K562 (cell line): ENCODE measurements at regions not wholly inside any gene's neighbourhood (a gene's known extent, or its start where the extent isn't known, plus 50 kb on each side); places are given as distances from the start of the nearest gene placed in this dataset.

Experiments
- ATAC-seq: fragments of 200-7000 bp; cut with Tn5 transposase; 3 replicates; pipeline ENCODE4 v1.9.1; 2020; ENCODE audit warnings: moderate library complexity
- BruUV-seq: library from RNA; stranded (reverse); fragments of 400-500 nt; replicated peaks from 2 replicates; lab custom pipeline; 2021; lab: Mats Ljungman, UMichigan
- CTCF ChIA-PET: fragments of 300-600 bp; formaldehyde crosslinking; extraction: SDS; loops from one replicate; lab custom pipeline; 2021; ENCODE audit warnings: low intra/inter-chr PET ratio; lab: Yijun Ruan, JAX
- POLR2A ChIA-PET: fragments of 300-600, 350-650 bp; sonication (Branson Sonifier 250); formaldehyde crosslinking; extraction: SDS; loops from one replicate; lab custom pipeline; 2021; ENCODE audit warnings: antibody characterized with exemption, inconsistent platforms; lab: Yijun Ruan, JAX
- DNase-seq, 4 experiments: peaks; one replicate each; pipeline versions ENCODE4 v3.0.0 to v3.0.0-alpha.2; 2011 to 2018; ENCODE audit warnings: low spot score in 3 of 4, mixed read lengths in 3 of 4; ENCODE audit errors: extremely low read depth in 1 of 4
- FAIRE-seq: peaks from 2 replicates; lab custom pipeline; 2011; peaks lifted over from hg19 to GRCh38; lab: Jason Lieb, UNC
- H2AFZ ChIP-seq: 2 replicates; pipeline ENCODE4 v1.6.0; 2011; ENCODE audit warnings: low read depth, low read length, control low read depth, inconsistent platforms
- H3K27ac ChIP-seq: fragments of 200-600 bp; 3 replicates; pipeline ENCODE4 v1.8.0; 2011; ENCODE audit warnings: low read depth, mild to moderate bottlenecking, control low read depth, inconsistent platforms, low read length, moderate library complexity, mixed read lengths; ENCODE audit errors: extremely low read depth
- H3K27me3 ChIP-seq, 2 experiments: fragments of 300-600 bp in 1 of 2; 2 replicates in 1 of 2; 3 replicates in 1 of 2; pipeline versions ENCODE4 v1.6.0 to v1.8.0; 2011; ENCODE audit warnings: inconsistent platforms in 2 of 2, low read length in 2 of 2, mild to moderate bottlenecking in 1 of 2, mixed read lengths in 1 of 2, moderate library complexity in 1 of 2; ENCODE audit not compliant: control insufficient read depth in 2 of 2, insufficient read depth in 2 of 2
- H3K36me3 ChIP-seq: fragments of 300-600 bp; 3 replicates; pipeline ENCODE4 v1.8.0; 2011; ENCODE audit warnings: mild to moderate bottlenecking, low read length, inconsistent platforms; ENCODE audit not compliant: control insufficient read depth, insufficient read depth
- H3K4me1 ChIP-seq, 2 experiments: fragments of 200-600 bp in 1 of 2; replicated peaks in 1 of 2; 2 replicates in 1 of 2; 3 replicates in 1 of 2; pipeline versions ENCODE4 v1.5.1 to v1.8.0; 2011; ENCODE audit warnings: inconsistent platforms in 2 of 2, low read length in 2 of 2, mild to moderate bottlenecking in 1 of 2, mixed read lengths in 1 of 2, moderate library complexity in 1 of 2; ENCODE audit not compliant: control insufficient read depth in 2 of 2, insufficient read depth in 2 of 2
- H3K4me2 ChIP-seq: 2 replicates; pipeline ENCODE4 v1.6.1; 2011; ENCODE audit warnings: low read length, control low read depth, inconsistent platforms, mixed read lengths; ENCODE audit not compliant: insufficient read depth
- H3K4me3 ChIP-seq: fragments of 200-600 bp; sonication (generic), shearing (Covaris generic); 2 replicates; pipeline ENCODE4 v1.5.1; 2016; ENCODE audit warnings: control low read depth, inconsistent platforms
- H3K79me2 ChIP-seq: fragments of 200-600 bp; 3 replicates; pipeline ENCODE4 v1.8.0; 2011; ENCODE audit warnings: low read length, inconsistent platforms; ENCODE audit not compliant: control insufficient read depth, insufficient read depth
- H3K9ac ChIP-seq, 2 experiments: 2 replicates each; pipeline versions ENCODE4 v1.6.0 to v1.6.1; 2011; ENCODE audit warnings: low read depth in 2 of 2, low read length in 2 of 2, control low read depth in 1 of 2, inconsistent platforms in 1 of 2, mild to moderate bottlenecking in 1 of 2, mixed read lengths in 1 of 2; ENCODE audit not compliant: insufficient read depth in 1 of 2
- H3K9me1 ChIP-seq: one replicate; pipeline ENCODE4 v1.6.0; 2011; ENCODE audit warnings: inconsistent platforms, mild to moderate bottlenecking, low read length, moderate library complexity; ENCODE audit not compliant: control insufficient read depth, insufficient read depth
- H3K9me3 ChIP-seq: replicated peaks from 2 replicates; pipeline ENCODE4 v1.5.1; 2011; ENCODE audit warnings: low read depth, low read length, inconsistent platforms; ENCODE audit not compliant: control insufficient read depth, insufficient read depth
- H4K20me1 ChIP-seq: replicated peaks from 2 replicates; pipeline ENCODE4 v1.6.1; 2011; ENCODE audit warnings: low read length, inconsistent platforms, mixed read lengths; ENCODE audit not compliant: control insufficient read depth, insufficient read depth
- CBX8 ChIP-seq: fragments of 200-600 bp; sonication (generic); IDR thresholded peaks from 2 replicates; pipeline ENCODE4 v1.6.1; 2012; ENCODE audit warnings: borderline replicate concordance, mixed run types, low read depth, mild to moderate bottlenecking, moderate library complexity, mixed read lengths, low read length, control low read depth, inconsistent platforms; ENCODE audit not compliant: poor library complexity, severe bottlenecking; ENCODE audit errors: extremely low read depth
- CREM ChIP-seq: IDR thresholded peaks from 2 replicates; pipeline ENCODE4 v1.6.1; 2014; ENCODE audit warnings: antibody characterized with exemption, low read depth
- ELK1 ChIP-seq: sonication (generic); formaldehyde crosslinking; IDR thresholded peaks from 2 replicates; pipeline ENCODE4 v1.8.1; 2022; ENCODE audit warnings: missing genetic modification reagents
- GTF2E2 ChIP-seq: fragments of 200-800 bp; sonication (Bioruptor generic); IDR thresholded peaks from 2 replicates; pipeline ENCODE4 v1.6.1; 2016; ENCODE audit warnings: missing genetic modification characterization, missing compliant biosample characterization
- MECOM ChIP-seq: fragments of 250-450 bp; sonication (Bioruptor Pico); IDR thresholded peaks from 2 replicates; pipeline ENCODE4 v1.8.0; 2022; ENCODE audit warnings: inconsistent platforms
- MEIS2 ChIP-seq: fragments of 450-650 bp; IDR thresholded peaks from 2 replicates; pipeline ENCODE4 v1.6.1; 2014; ENCODE audit warnings: mild to moderate bottlenecking; ENCODE audit not compliant: partially characterized antibody
- REST ChIP-seq, 2 experiments: fragments of 450-650 bp; formaldehyde crosslinking in 1 of 2; IDR thresholded peaks; 2 replicates each; pipeline versions ENCODE4 v1.4.0 to v1.6.1; 2014 to 2020; ENCODE audit warnings: mild to moderate bottlenecking in 2 of 2, borderline replicate concordance in 1 of 2, low read depth in 1 of 2
- SIN3B ChIP-seq: fragments of 450-650 bp; IDR thresholded peaks from 2 replicates; pipeline ENCODE4 v1.6.1; 2017; ENCODE audit warnings: low read depth, mild to moderate bottlenecking, moderate library complexity
- SNRNP70 ChIP-seq: fragments of 200-400 bp; formaldehyde crosslinking; optimal IDR thresholded peaks from 2 replicates; pipeline ENCODE3; 2017; ENCODE audit warnings: low read depth, low read length
- ZNF408 ChIP-seq: fragments of 250-450 bp; sonication (Bioruptor Pico); IDR thresholded peaks from 2 replicates; pipeline ENCODE4 v1.4.0; 2020; ENCODE audit warnings: low read depth, mild to moderate bottlenecking, moderate library complexity
- WGBS: fragments of 100-300 bp; shearing (Covaris generic); methylation state at CpG from one replicate; pipeline ENCODE4 v1.1.6; 2016; ENCODE audit warnings: low coverage, mixed read lengths; ENCODE audit not compliant: insufficient coverage; ENCODE audit errors: missing lambda C conversion rate; 5-methylcytosine and 5-hydroxymethylcytosine counted together
- in situ Hi-C: fragments of 300-500 bp; cut with MboI; formaldehyde crosslinking; loops from 4 replicates; pipeline ENCODE4 v1.15.0; 2018; ENCODE audit warnings: inconsistent platforms, mixed read lengths
- intact Hi-C: fragments of 100-400 bp; cut with micrococcal nuclease; formaldehyde crosslinking; loops from 2 replicates; pipeline ENCODE4 v1.14.2; 2022
- TF ChIP-seq, protein P1 (sequence below): sonication (generic); formaldehyde crosslinking; IDR thresholded peaks from 2 replicates; pipeline ENCODE4 v1.8.0; 2022; ENCODE audit warnings: missing genetic modification reagents, mild to moderate bottlenecking, borderline replicate concordance

DNA sequence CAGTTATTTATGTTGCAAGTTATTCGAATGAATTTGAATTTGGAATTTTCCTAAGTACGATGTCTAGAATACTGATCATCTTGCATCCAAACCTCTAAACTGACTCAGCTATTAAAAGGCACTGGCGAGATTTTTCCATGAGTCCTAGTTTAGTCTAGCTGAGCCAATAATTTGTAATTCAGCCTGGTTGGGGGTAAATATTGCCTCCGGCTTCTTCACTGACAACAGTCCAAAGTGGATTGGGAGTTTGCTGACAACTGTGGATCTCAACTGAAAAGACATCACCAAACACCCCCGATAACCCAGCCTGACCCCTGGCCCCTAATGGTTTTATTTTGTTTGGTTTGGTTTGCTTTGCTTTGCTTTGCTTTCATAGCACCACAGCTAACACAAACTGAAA, 189.8 kb upstream of the DAPK1 start:
- POLR2A ChIA-PET: no interaction called here
- H3K9ac ChIP-seq: no peak overlapping the region
- TF ChIP-seq, protein P1, sequence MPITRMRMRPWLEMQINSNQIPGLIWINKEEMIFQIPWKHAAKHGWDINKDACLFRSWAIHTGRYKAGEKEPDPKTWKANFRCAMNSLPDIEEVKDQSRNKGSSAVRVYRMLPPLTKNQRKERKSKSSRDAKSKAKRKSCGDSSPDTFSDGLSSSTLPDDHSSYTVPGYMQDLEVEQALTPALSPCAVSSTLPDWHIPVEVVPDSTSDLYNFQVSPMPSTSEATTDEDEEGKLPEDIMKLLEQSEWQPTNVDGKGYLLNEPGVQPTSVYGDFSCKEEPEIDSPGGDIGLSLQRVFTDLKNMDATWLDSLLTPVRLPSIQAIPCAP: no peak
- TF ChIP-seq ELK1 (CRISPR knock-in tag): no peak
- no peak for TF ChIP-seq MECOM
- no peak for TF ChIP-seq GTF2E2 (tag)
- TF ChIP-seq CBX8: no peak
- TF ChIP-seq ZNF408 (CRISPR knock-in tag): no peak
- no peak for TF ChIP-seq SIN3B
- no peak for TF ChIP-seq MEIS2
- no peak for TF ChIP-seq REST (IDR thresholded peaks at IDR 0.05; ENCODE audit: borderline replicate concordance)
- no peak for TF ChIP-seq REST (CRISPR knock-in tag; IDR thresholded peaks at IDR 0.05; ENCODE audit: low read depth)
- TF ChIP-seq SNRNP70: no peak
- no peak for TF ChIP-seq CREM

More for the DNA sequence above, 189.8 kb upstream of the DAPK1 start:
- Histone ChIP-seq H3K27ac (no peak overlapping the region), H3K4me2 (no peak overlapping the region), H2AFZ (no peak overlapping the region), H3K27me3 (peaks cover 0 to 4% of the 10 kb centered on the region in 2 experiments; a peak in 3 of 5 replicates), H3K4me3 (no peak overlapping the region), H3K79me2 (no peaks in the 10 kb centered on the region), H4K20me1 (no peaks in the 10 kb centered on the region), H3K9me1 (no peaks in the 10 kb centered on the region), H3K4me1 (no peaks in the 10 kb centered on the region), H3K36me3 (no peaks in the 10 kb centered on the region), H3K9me3 (no peaks in the 10 kb centered on the region)
- DNase-seq: no peak
- CTCF ChIA-PET: no interaction called here
- no TSS peak for BruUV-seq
- intact Hi-C loops (no loop called here), in situ Hi-C loops (no loop called here)
- WGBS: 2% methylated on average over 4 of the region's 5 CpGs
- FAIRE-seq: no peak
- ATAC-seq: no peak
